Hepatocyte (in vitro differentiated cells): ENCODE measurements at regions not wholly inside any gene's neighbourhood (a gene's known extent, or its start where the extent isn't known, plus 50 kb on each side); places are given as distances from the start of the nearest gene placed in this dataset.
"Not testable (repeated sequence)": the region's sequence is repeated elsewhere in the genome, so short reads cannot be mapped to it uniquely, and the experiment has no call there.

Experiments
- CTCF ChIP-seq: fragments of 200-600 bp; sonication (generic); IDR thresholded peaks from 2 replicates; pipeline ENCODE4 v1.5.1; 2016; ENCODE audit warnings: antibody characterized with exemption, mild to moderate bottlenecking; ENCODE audit not compliant: poor library complexity
- EZH2 ChIP-seq: fragments of 200-600 bp; sonication (generic); IDR thresholded peaks from 2 replicates; pipeline ENCODE4 v1.6.1; 2016; ENCODE audit warnings: antibody characterized with exemption, mild to moderate bottlenecking, borderline replicate concordance
- EZH2phosphoT487 ChIP-seq: fragments of 200-600 bp; sonication (generic); IDR thresholded peaks from one replicate; pipeline ENCODE4 v1.6.1; 2018; ENCODE audit warnings: antibody characterized with exemption, mild to moderate bottlenecking, low read depth, moderate library complexity; ENCODE audit not compliant: unreplicated experiment, severe bottlenecking

- TF ChIP-seq EZH2phosphoT487, CTCF, EZH2: not testable (repeated sequence)
Measured at GRCh38 chr15:20296261-20296660, 245.3 kb downstream of the GOLGA6L6 start.
